Aorta (tissue), 5 donors: ENCODE measurements at regions not wholly inside any gene's neighbourhood (a gene's known extent, or its start where the extent isn't known, plus 50 kb on each side); places are given as distances from the start of the nearest gene placed in this dataset.
A peak's percentile ranks its signal among the peaks of the same experiment; 100 is the strongest.

Experiments used
- ATAC-seq: fragments of 200-7000 bp; cut with Tn5 transposase; one replicate; pipeline ENCODE4 v1.9.1; 2022; ENCODE audit warnings: moderate library complexity; ENCODE audit not compliant: low FRiP score
- DNase-seq, 2 donors: peaks; one replicate each; pipeline ENCODE4 v3.0.0-alpha.2; 2020
- H3K27ac ChIP-seq, 2 donors: one replicate each; pipeline ENCODE4 v1.5.1; 2013; ENCODE audit warnings: low read length in 2 of 2, mild to moderate bottlenecking in 2 of 2, moderate library complexity in 2 of 2, control low read depth in 1 of 2, inconsistent platforms in 1 of 2, low read depth in 1 of 2
- H3K27me3 ChIP-seq, 2 donors: one replicate each; pipeline ENCODE4 v1.6.1; 2013; ENCODE audit warnings: control low read depth in 1 of 2, low read length in 1 of 2, mild to moderate bottlenecking in 1 of 2, moderate library complexity in 1 of 2; ENCODE audit not compliant: insufficient read depth in 2 of 2, control insufficient read depth in 1 of 2
- H3K36me3 ChIP-seq, 2 donors: one replicate each; pipeline ENCODE4 v1.6.1; 2013; ENCODE audit warnings: control low read depth in 1 of 2, low read length in 1 of 2, mild to moderate bottlenecking in 1 of 2; ENCODE audit not compliant: insufficient read depth in 2 of 2, control insufficient read depth in 1 of 2
- H3K4me1 ChIP-seq, 2 donors: one replicate each; pipeline ENCODE4 v1.6.1; 2013; ENCODE audit warnings: low read length in 2 of 2, control low read depth in 1 of 2, mild to moderate bottlenecking in 1 of 2, moderate library complexity in 1 of 2; ENCODE audit not compliant: insufficient read depth in 2 of 2, control insufficient read depth in 1 of 2
- H3K4me3 ChIP-seq, 2 donors: one replicate each; pipeline ENCODE4 v1.5.1; 2013; ENCODE audit warnings: low read length in 2 of 2, control low read depth in 1 of 2, mild to moderate bottlenecking in 1 of 2
- H3K9me3 ChIP-seq: one replicate; pipeline ENCODE4 v1.6.1; 2013; ENCODE audit warnings: mild to moderate bottlenecking, low read length; ENCODE audit not compliant: control insufficient read depth
- WGBS, 2 donors: extraction: QIAGEN DNeasy Blood & Tissue Kit; methylation state at CpG; one replicate each; pipeline ENCODE4 v1.1.7; 2013; 5-methylcytosine and 5-hydroxymethylcytosine counted together
- intact Hi-C, 2 donors: fragments of 100-400 bp; cut with DNase I; formaldehyde crosslinking; loops; one replicate each; pipeline versions ENCODE4 v1.14.2 to v1.15.0; 2022
- donor health status: healthy with polysubstance abuse.
- donor health status: Bipolar disorder and iron deficiency.
- donor health status: DM: no; HTN: no; CAD: no.
- donor health status: DM: no; HTN: no; CAD: no.
- donor health status: DM: yes; HTN: yes; CAD: no.

- Histone ChIP-seq H3K9me3 (no peaks in the 10 kb centered on the region), H3K36me3 (no peaks in the 10 kb centered on the region), H3K4me1 (no peaks in the 10 kb centered on the region), H3K27ac (no peak overlapping the region), H3K4me3 (no peak overlapping the region), H3K27me3 (no peaks in the 10 kb centered on the region)
- intact Hi-C loops, result no loop called here
- 57 to 62% methylated on average over 4 of the region's 4 CpGs for WGBS, 2 donors
- no peak for DNase-seq
- no peak for ATAC-seq
Measured at GRCh38 chr15:38720893-38721567, 156.4 kb upstream of the RASGRP1 start.

- intact Hi-C loops, result no loop called here
- no peak for DNase-seq
- H3K9me3 ChIP-seq, result no peaks in the 10 kb centered on the region
Measured at GRCh38 chr15:38721568-38721945, 156.9 kb upstream of the RASGRP1 start.

GRCh38 chr15:38722236-38722635, 157.6 kb upstream of the RASGRP1 start:
- DNase-seq, result no peak
- H3K9me3 ChIP-seq, result no peaks in the 10 kb centered on the region
- intact Hi-C loops, result no loop called here
- H3K27ac ChIP-seq, result no peak overlapping the region
- H3K27me3 ChIP-seq, result no peaks in the 10 kb centered on the region
- H3K36me3 ChIP-seq, result no peaks in the 10 kb centered on the region
- H3K4me3 ChIP-seq, result no peak overlapping the region
- 78 to 85% methylated on average over 1 of the region's 1 CpG for WGBS, 2 donors
- no peaks in the 10 kb centered on the region for H3K4me1 ChIP-seq
- no peak for ATAC-seq

More at GRCh38 chr15:38721568-38721945, 156.9 kb upstream of the RASGRP1 start:
- Histone ChIP-seq H3K36me3 (no peaks in the 10 kb centered on the region), H3K4me1 (no peaks in the 10 kb centered on the region), H3K27ac (no peak overlapping the region), H3K27me3 (no peaks in the 10 kb centered on the region), H3K4me3 (no peak overlapping the region)
- WGBS, 2 donors, result 89 to 92% methylated on average over 3 of the region's 3 CpGs
- ATAC-seq, result no peak

GRCh38 chr15:38724827-38725226, 160.2 kb upstream of the RASGRP1 start:
- Histone ChIP-seq H3K27me3 (no peaks in the 10 kb centered on the region), H3K4me3 (no peak overlapping the region), H3K4me1 (no peaks in the 10 kb centered on the region), H3K9me3 (no peaks in the 10 kb centered on the region), H3K27ac (no peak overlapping the region), H3K36me3 (no peaks in the 10 kb centered on the region)
- DNase-seq (no peak), ATAC-seq (no peak)
- WGBS, 2 donors, result 94 to 98% methylated on average over 5 of the region's 5 CpGs
- intact Hi-C loops, result no loop called here

GRCh38 chr15:38726187-38726586, 161.6 kb upstream of the RASGRP1 start:
- Histone ChIP-seq H3K27me3 (no peaks in the 10 kb centered on the region), H3K4me1 (no peaks in the 10 kb centered on the region), H3K4me3 (no peak overlapping the region), H3K36me3 (no peaks in the 10 kb centered on the region), H3K27ac (no peak overlapping the region), H3K9me3 (no peaks in the 10 kb centered on the region)
- intact Hi-C loops, result no loop called here
- WGBS, 2 donors, result 78 to 84% methylated on average over 1 of the region's 1 CpG
- DNase-seq, result no peak
- ATAC-seq, result no peak

- Histone ChIP-seq H3K27ac (no peak overlapping the region), H3K36me3 (no peaks in the 10 kb centered on the region), H3K4me1 (no peaks in the 10 kb centered on the region), H3K9me3 (no peaks in the 10 kb centered on the region), H3K4me3 (no peak overlapping the region), H3K27me3 (no peaks in the 10 kb centered on the region)
- intact Hi-C loops, result no loop called here
- DNase-seq (no peak), ATAC-seq (no peak)
Measured at GRCh38 chr15:38733331-38733730, 168.7 kb upstream of the RASGRP1 start.

GRCh38 chr15:38740206-38740605, 175.6 kb upstream of the RASGRP1 start:
- no peaks in the 10 kb centered on the region for H3K9me3 ChIP-seq
- no peaks in the 10 kb centered on the region for H3K36me3 ChIP-seq
- no peaks in the 10 kb centered on the region for H3K4me1 ChIP-seq
- intact Hi-C loops, result no loop called here
- no peak overlapping the region for H3K27ac ChIP-seq
- no peak overlapping the region for H3K4me3 ChIP-seq
- DNase-seq, result no peak
- ATAC-seq, result peak; percentile 26
- H3K27me3 ChIP-seq, result no peaks in the 10 kb centered on the region
- WGBS, 2 donors, result 68 to 76% methylated on average over 5 of the region's 5 CpGs

GRCh38 chr15:38743147-38743546, 178.5 kb upstream of the RASGRP1 start:
- Histone ChIP-seq H3K4me3 (no peak overlapping the region), H3K27me3 (no peaks in the 10 kb centered on the region), H3K4me1 (no peaks in the 10 kb centered on the region), H3K36me3 (no peaks in the 10 kb centered on the region), H3K27ac (no peak overlapping the region), H3K9me3 (no peaks in the 10 kb centered on the region)
- intact Hi-C loops, result no loop called here
- DNase-seq (no peak), ATAC-seq (no peak)
- 83 to 85% methylated on average over 3 of the region's 3 CpGs for WGBS, 2 donors

GRCh38 chr15:38745126-38745525, 180.5 kb upstream of the RASGRP1 start:
- no peak for ATAC-seq
- Histone ChIP-seq H3K36me3 (no peaks in the 10 kb centered on the region), H3K9me3 (no peaks in the 10 kb centered on the region), H3K27ac (no peak overlapping the region), H3K4me1 (no peaks in the 10 kb centered on the region), H3K4me3 (no peak overlapping the region), H3K27me3 (no peaks in the 10 kb centered on the region)
- no peak for DNase-seq
- WGBS, 2 donors, result 80 to 85% methylated on average over 1 of the region's 1 CpG
- intact Hi-C loops, result no loop called here
